NCI-H446 (cell line): ENCODE measurements at regions not wholly inside any gene's neighbourhood (a gene's known extent, or its start where the extent isn't known, plus 50 kb on each side); places are given as distances from the start of the nearest gene placed in this dataset.

ENCODE experiments used
- DNase-seq, 2 experiments: peaks; one replicate each; lab custom pipeline; 2025; lab: John Stamatoyannopoulos, UW

DNA sequence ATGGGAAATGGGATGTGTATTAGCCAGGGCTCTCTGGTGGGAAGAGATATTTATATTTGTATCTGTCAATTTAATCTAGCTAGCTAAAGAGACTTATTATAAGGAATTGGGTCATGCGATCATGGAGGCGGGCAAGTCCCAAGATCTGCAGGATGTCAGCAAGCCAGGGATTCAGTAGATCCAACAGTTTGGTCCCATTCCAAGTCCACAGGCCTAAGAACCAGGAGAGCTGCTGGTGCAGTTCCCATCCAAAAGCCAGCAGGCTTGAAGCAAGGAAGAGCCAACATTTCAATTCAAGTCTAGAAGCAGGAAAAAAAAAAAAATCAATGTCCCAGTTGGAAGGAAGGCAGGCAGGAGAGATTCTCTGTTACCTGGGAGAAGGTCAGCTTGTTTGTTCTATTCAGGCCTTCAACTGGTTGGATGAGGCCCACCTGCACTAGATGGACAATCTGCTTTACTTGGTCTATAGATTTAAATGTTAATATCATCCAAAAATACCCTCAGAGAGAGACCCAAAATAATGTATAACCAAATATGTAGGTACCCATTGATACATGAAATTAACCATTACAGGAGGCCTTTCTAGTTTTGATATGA lies 60.7 kb upstream of the BCAT1 start:
- DNase-seq = peak in 1 of 2 experiments; percentile 16

DNA sequence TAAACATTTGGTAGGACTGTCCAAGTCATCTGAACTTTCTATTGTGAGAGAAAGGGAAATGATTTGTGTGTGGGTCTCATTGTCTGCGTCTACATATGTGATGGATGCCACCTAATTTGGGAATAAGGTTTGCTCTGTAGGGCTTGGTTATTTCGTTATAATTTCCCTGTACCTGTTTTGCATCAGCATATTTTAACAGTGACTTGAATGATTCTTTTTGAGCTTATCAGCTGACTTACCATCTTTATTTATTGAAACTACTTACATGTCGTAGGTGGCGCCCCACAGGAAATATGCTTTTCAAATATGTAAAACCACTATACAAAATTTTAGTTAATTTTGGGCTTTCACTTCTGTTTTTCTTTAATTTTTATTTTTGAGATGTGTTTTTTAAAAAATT lies 56.5 kb upstream of the BCAT1 start:
- DNase-seq = no peak

DNA sequence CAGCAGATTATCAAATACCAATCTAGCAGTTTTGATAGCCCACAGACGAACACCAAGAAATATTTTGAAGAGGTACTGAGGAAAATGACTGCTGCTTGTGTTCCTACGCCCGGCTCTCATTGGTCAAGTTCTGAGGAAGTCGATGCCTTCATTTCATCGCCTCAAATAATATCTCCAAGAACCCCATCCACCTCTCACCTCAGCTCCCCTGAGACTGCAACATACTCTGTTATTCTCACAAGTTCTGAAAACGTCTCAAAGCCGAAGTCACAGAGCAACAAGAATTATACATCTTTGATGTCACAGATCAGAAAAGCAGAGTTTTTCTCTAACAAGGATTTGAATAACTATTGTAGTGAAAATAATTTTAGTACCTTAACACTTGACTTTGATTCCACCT lies 55.5 kb upstream of the BCAT1 start:
- DNase-seq = no peak

- no peak for DNase-seq
These were observed 52.4 kb upstream of the BCAT1 start for GRCh38 chr12:25001311-25001710.
